ENCODE measurements at regions not wholly inside any gene's neighbourhood (a gene's known extent, or its start where the extent isn't known, plus 50 kb on each side); places are given as distances from the start of the nearest gene placed in this dataset.

- DNase-seq: peak; percentile 20
Observed at GRCh38 chr20:11553603-11554002, 364.1 kb upstream of the BTBD3 start.

GRCh38 chr20:11555510-11555909 lies 362.2 kb upstream of the BTBD3 start:
- no peak for DNase-seq

GRCh38 chr20:11556410-11556809 lies 361.3 kb upstream of the BTBD3 start:
- DNase-seq: peak; percentile 17

GRCh38 chr20:11564491-11564890 lies 353.2 kb upstream of the BTBD3 start:
- peak; percentile 31 for DNase-seq

- no peak for DNase-seq
Observed at GRCh38 chr20:11569163-11569562, 348.5 kb upstream of the BTBD3 start.

GRCh38 chr20:11573507-11573906 lies 344.2 kb upstream of the BTBD3 start:
- DNase-seq: no peak

- DNase-seq: peak; percentile 96
Observed at GRCh38 chr20:11581271-11581670, 336.4 kb upstream of the BTBD3 start.

GRCh38 chr20:11582060-11582459 lies 335.6 kb upstream of the BTBD3 start:
- DNase-seq: peak; percentile 76

GRCh38 chr20:11585752-11586352 lies 331.8 kb upstream of the BTBD3 start:
- DNase-seq: peak; percentile 31

GRCh38 chr20:11588875-11589274 lies 328.8 kb upstream of the BTBD3 start:
- no peak for DNase-seq

GRCh38 chr20:11591965-11592364 lies 325.7 kb upstream of the BTBD3 start:
- DNase-seq: no peak

- DNase-seq: no peak
Observed at GRCh38 chr20:11604339-11604738, 313.4 kb upstream of the BTBD3 start.

GRCh38 chr20:11607047-11607446 lies 310.6 kb upstream of the BTBD3 start:
- no peak for DNase-seq

GRCh38 chr20:11608736-11609135 lies 309.0 kb upstream of the BTBD3 start:
- DNase-seq: no peak

- DNase-seq: no peak
Observed at GRCh38 chr20:11624704-11625103, 293.0 kb upstream of the BTBD3 start.

- no peak for DNase-seq
Observed at GRCh38 chr20:11626551-11626950, 291.1 kb upstream of the BTBD3 start.

GRCh38 chr20:11642866-11643265 lies 274.8 kb upstream of the BTBD3 start:
- DNase-seq: no peak

- DNase-seq: no peak
Observed at GRCh38 chr20:11646359-11646758, 271.3 kb upstream of the BTBD3 start.

GRCh38 chr20:11650566-11650965 lies 267.1 kb upstream of the BTBD3 start:
- no peak for DNase-seq

- DNase-seq: peak; percentile 94
Observed at GRCh38 chr20:11651138-11651537, 266.6 kb upstream of the BTBD3 start.

GRCh38 chr20:11651647-11652046 lies 266.0 kb upstream of the BTBD3 start:
- no peak for DNase-seq

- DNase-seq: no peak
Observed at GRCh38 chr20:11652128-11652527, 265.6 kb upstream of the BTBD3 start.

- DNase-seq: no peak
Observed at GRCh38 chr20:11654766-11655165, 262.9 kb upstream of the BTBD3 start.

GRCh38 chr20:11660673-11661072 lies 257.0 kb upstream of the BTBD3 start:
- DNase-seq: no peak

GRCh38 chr20:11671015-11671511 lies 246.6 kb upstream of the BTBD3 start:
- DNase-seq: no peak
